ENCODE measurements at regions not wholly inside any gene's neighbourhood (a gene's known extent, or its start where the extent isn't known, plus 50 kb on each side); places are given as distances from the start of the nearest gene placed in this dataset.

- DNase-seq (ENCODE audit: low spot score) (no peak), FAIRE-seq (no peak)
Measured at GRCh38 chr18:7288544-7288943, 57.7 kb downstream of the LRRC30 start.

DNA sequence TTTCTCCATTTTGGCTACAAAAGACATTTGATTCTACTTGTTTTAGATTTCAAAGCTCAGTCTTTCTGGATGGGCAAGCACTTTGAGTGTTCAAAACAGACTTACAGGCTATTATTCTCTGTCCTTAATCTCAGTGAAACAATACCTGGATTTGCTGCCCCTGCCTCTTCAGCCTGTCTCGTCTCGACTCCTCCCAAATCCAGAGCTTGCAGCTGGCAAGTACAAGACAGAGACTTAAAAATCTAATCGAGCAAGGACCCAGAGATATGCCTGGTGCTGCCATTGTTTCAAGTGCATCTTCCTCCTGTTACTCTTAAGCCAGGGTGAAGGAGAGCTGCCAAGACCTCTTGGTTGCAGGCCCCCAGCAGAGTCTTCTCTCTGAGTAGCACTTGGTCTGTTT, 59.2 kb downstream of the LRRC30 start:
- DNase-seq (ENCODE audit: low spot score): no peak
- FAIRE-seq: no peak

- no peak for DNase-seq (ENCODE audit: low spot score)
- FAIRE-seq: no peak
Measured at GRCh38 chr18:7291046-7291445, 60.2 kb downstream of the LRRC30 start.

DNA sequence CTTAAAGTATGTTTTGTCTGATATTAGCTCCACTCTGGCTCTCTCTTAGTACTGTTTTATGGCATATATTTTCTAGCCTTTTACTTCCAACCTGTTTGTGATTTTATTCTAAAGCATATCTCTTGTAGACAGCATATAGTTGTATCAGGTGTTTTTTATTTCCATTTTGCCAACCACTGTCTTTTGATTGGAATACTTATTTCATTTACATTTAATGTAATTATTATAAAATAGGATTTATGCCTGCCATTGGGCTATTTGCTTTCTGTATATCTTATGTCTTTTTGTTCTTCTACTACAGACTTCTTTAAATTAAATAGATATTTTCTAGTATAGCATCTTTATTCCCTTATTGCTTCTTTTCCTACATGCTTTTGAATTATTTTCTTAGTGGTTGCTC, 67.3 kb downstream of the LRRC30 start:
- FAIRE-seq: no peak
- DNase-seq (ENCODE audit: low spot score): no peak

- peak; percentile 77 for DNase-seq (ENCODE audit: low spot score)
- FAIRE-seq: no peak
Measured at GRCh38 chr18:7301094-7301493, 70.2 kb downstream of the LRRC30 start.

DNA sequence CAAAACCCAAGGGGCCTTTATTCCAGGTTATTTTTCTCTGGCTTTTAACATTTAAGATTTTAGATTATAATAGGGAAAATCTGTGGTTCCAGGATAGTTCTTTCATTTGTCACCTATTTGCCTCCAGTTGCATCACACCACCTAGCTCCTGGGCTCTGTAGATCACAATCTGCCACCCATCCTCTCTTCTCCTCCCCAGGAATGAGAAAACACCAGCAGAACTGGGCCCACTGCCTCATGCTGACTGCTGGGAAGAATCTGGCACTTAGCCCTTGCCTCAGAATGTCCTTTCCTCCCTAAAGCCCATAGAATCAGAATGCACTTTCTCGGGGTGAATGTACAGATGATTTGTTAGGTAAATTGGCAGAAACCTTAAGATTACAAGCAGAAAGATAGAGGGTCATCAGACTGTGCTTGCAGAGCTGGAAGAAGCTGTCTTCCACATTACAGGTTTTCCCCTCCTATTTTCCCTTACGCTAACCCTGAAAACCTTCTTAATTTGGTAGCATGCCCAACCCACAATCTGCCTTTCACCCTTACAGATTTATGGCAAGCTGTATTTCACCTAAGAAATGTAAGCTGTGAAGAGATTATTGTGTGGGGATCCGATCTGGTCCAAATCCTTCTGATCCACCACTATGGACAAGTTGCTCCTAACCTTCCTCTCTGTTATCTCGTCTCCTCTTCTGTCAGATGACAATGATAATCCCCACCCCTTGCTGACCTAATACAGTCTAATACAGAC, 72.6 kb downstream of the LRRC30 start:
- DNase-seq (ENCODE audit: low spot score) (no peak), FAIRE-seq (peak; percentile 58)

DNA sequence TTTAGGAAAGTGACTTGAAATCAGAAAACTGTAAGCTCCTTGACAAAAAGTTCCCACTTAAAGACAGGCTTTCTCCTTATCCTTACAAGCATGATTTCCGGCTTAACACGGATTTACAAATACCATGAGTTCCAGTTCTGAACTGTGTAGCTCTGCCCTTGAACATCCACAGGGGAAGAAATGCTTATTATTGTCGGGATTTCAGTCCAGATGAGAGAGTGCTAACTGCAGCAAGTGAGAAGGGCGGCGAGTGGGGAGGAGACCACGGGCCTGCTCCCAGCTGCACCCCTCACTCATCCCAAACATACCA, 73.1 kb downstream of the LRRC30 start:
- FAIRE-seq (no peak), DNase-seq (ENCODE audit: low spot score) (no peak)

DNA sequence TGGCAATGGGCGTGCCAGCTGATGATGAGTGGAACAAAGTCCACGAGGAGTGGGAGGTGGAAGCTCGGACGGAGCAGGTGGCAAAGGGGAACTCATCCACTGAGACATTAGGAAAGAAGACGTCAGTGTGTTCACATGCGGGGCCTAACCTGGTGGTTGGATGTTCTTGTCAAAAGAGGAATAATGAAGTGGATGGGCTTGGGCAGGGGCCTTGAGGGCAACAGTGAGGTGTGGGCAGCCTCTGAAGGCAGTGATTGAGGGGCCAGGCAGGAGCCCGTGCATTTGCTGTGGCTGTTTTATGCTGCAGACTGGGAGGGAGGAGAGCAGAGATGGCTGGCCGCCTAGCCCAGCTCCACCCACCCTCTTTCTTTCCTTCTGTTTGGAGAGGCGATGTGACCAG, 74.5 kb downstream of the LRRC30 start:
- FAIRE-seq: no peak

GRCh38 chr18:7307030-7307429, 76.1 kb downstream of the LRRC30 start:
- no peak for DNase-seq (ENCODE audit: low spot score)
- no peak for FAIRE-seq

More for the DNA sequence above, 74.5 kb downstream of the LRRC30 start:
- no peak for DNase-seq (ENCODE audit: low spot score)

DNA sequence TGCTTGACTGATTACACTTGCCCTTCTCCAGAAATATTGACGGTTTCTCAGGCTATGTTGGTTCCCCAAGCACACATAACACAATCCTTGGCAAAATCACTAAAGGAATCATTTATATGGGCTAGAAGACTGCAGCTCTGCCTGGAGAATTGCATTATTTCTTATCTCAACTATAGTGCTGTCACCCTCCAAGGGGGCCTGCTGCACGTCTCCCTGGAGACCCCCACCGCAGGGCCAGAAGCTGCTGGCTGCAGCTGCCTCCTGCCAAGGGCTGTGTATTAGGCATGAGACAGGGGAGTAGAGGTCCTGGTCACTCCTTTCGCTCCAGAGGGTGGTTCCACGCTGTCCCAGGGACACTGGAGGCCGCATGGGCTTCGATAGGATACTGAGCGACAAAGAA, 76.6 kb downstream of the LRRC30 start:
- FAIRE-seq (no peak), DNase-seq (ENCODE audit: low spot score) (no peak)

DNA sequence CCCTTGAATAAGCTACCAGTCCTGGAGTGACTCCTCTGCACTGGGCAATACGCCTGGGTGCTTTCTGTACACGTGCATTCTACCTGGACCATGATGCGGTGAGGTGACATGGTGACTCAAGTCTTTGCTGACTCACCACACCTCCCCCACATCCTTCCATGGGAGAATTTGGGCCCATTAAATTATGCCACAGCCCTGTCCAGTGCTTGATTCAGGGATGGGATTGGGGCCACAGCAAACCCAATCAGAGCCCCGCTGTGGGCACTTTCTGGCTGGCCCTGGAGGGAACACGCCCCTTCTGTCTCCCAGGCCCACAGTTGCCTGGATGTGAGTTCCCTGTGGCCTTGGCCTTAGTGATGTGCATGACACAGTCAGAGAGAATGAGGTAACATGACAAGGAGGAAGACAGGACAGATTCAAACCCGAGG, 86.9 kb downstream of the LRRC30 start:
- FAIRE-seq: no peak

GRCh38 chr18:7319161-7319560, 88.3 kb downstream of the LRRC30 start:
- FAIRE-seq (no peak), DNase-seq (ENCODE audit: low spot score) (no peak)

More for the DNA sequence above, 86.9 kb downstream of the LRRC30 start:
- DNase-seq (ENCODE audit: low spot score): peak; percentile 92

GRCh38 chr18:7321831-7322230, 90.9 kb downstream of the LRRC30 start:
- FAIRE-seq: peak; percentile 97
- DNase-seq (ENCODE audit: low spot score): no peak

DNA sequence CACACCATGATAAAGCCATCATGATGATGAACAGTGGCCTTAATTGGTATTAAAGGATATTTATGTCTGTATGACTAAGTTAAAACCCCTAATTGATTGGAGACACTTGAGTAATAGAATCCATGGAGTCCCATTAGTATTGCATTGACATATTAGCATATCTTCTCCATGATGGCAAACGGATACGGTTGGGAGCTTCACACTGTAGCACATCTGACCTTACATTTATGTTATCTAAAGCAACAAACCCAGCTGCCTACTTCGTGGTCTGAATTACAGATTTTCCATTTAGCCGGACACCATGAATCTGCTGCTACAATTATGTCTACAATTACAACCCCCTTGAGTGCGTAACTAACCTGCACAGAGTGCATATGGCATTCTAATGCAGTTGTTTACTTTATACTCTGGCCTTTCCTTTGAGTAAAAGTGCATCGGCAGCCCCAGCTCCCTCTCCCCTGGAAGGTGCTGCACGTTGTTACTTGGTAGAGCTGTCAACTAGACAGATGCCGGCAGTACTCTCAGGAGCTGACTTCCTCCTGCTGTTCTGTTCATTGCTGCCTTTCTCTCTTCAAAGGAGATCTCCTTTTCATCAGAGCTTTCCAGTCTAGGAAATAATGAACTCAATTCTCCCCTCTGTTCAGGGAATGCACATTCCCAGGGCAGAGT, 92.1 kb downstream of the LRRC30 start:
- DNase-seq (ENCODE audit: low spot score): no peak

DNA sequence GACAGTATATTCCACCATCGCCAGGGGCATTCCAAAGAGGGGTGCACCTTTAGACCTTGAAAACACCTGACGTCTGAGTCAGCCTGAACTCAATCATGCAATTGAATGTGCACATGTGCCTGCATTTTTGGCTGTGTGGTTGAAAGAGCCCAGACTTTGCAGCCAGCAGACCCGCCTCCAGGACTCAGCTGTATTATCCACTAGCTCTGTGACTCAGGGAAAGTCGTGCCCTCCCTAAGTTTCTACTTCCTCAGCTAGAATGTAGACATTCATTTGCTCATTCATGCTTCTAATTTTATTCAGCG, 94.2 kb downstream of the LRRC30 start:
- no peak for FAIRE-seq
- peak; percentile 67 for DNase-seq (ENCODE audit: low spot score)

More for the DNA sequence above, 92.1 kb downstream of the LRRC30 start:
- no peak for FAIRE-seq

GRCh38 chr18:7329016-7329415, 98.1 kb downstream of the LRRC30 start:
- DNase-seq (ENCODE audit: low spot score) (peak; percentile 59), FAIRE-seq (peak; percentile 87)

- DNase-seq (ENCODE audit: low spot score) (no peak), FAIRE-seq (peak; percentile 5)
Measured at GRCh38 chr18:7332452-7332851, 101.6 kb downstream of the LRRC30 start.

DNA sequence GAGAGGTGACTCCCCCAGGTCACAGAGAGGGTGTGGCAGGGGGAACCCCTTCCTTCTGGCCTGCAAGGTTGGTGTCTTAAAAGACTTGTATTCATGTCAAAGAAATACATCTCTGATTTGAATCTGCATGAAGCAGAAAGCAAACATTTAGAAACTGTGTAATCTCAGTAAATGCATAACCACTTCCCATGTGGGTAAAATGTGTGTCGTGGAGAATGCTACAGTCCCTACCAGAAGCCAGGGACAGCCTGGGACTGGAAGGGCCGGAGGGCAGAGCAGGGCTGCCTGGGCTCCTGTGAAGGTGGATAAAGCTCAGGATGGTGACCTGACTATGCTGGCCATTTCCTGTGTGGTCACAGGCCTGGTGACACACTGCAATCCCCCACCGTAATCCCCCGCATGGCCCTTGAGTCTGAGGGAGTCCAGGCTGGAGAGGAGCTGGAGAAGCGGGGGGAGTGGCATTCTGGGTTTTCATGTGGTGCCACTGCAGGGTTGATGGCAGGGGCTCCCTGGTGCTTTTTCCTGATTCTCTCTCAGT, 102.2 kb downstream of the LRRC30 start:
- DNase-seq (ENCODE audit: low spot score): no peak
- no peak for FAIRE-seq

GRCh38 chr18:7334973-7335568, 104.2 kb downstream of the LRRC30 start:
- FAIRE-seq (no peak), DNase-seq (ENCODE audit: low spot score) (no peak)

DNA sequence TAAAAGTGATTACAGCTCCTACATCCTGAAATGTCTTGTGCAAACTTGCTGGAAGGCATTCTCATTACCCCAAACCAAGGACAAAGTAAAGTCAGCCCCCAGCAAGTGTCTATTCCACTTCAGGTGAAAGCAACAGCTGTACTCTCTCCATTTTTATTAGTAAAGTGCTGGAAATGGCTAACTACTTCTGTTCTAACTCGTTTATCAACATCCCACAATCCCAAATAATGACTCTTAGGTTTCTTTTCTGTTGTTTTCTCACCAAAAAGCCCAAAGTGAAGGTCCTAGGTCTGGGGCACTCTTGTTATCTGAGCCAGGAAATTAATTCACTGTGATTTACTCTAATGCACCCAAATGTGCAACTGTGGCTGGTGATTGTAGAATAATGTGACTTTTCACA, 105.7 kb downstream of the LRRC30 start:
- DNase-seq (ENCODE audit: low spot score): no peak
- FAIRE-seq: no peak

DNA sequence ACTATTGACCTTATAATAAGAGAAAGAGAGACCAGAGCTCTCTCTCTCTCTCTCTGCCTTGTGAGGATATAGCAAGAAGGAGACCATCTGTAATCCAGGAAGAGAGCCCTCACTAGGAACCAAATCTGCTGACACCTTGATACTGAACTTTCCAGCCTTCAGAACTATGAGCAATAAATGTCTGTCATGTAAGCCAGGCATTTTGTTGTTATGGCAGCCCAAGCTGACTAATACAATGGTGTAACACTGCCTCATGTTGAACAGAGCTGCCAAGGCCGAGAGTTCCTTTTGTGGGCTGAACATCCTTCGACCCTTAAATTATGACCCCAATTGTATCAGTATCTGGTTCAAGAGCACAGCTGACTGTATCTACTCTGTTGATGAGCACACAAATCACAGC, 108.0 kb downstream of the LRRC30 start:
- DNase-seq (ENCODE audit: low spot score) (no peak), FAIRE-seq (no peak)

- DNase-seq (ENCODE audit: low spot score): no peak
- FAIRE-seq: peak; percentile 79
Measured at GRCh38 chr18:7341581-7342337, 110.9 kb downstream of the LRRC30 start.
